ENCODE measurements at regions not wholly inside any gene's neighbourhood (a gene's known extent, or its start where the extent isn't known, plus 50 kb on each side); places are given as distances from the start of the nearest gene placed in this dataset.

DNA sequence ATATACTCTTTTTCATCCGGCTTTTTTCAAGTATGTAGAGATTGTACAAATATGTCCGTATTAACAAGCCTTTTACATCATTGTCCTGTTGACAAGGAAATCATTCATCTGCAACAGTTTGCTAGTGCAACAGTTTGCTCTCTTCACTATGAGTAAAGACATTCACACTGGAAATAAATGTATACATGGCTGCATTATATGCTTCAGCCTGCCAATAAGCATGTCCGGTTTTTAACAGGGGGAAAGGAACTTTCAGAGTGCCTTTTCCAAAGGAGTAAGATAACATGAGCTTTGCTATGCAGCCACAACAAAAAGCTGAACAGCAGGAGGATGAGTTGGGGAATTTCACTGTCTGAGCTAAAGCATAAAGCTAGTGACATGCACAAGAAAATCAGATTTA lies 99.4 kb upstream of the ADTRP start:
- Histone ChIP-seq H2AFZ (ENCODE audit: low read depth, low read length) (peak overlapping the region; percentile 35), H3K9ac (ENCODE audit: insufficient read depth in 1 of 2, low read depth in 2 of 2, low read length in 2 of 2) (no peak overlapping the region), H3K27ac (ENCODE audit: extremely low read depth, low read depth, low read length) (no peak overlapping the region), H3K4me3 (no peak overlapping the region), H3K27me3 (ENCODE audit: control insufficient read depth in 2 of 2, insufficient read depth in 2 of 2, low read length in 2 of 2) (no peaks in the 10 kb centered on the region), H3K4me1 (replicated peaks in 1 of 2; ENCODE audit: control insufficient read depth in 2 of 2, insufficient read depth in 2 of 2, low read length in 2 of 2) (peaks cover 0 to 4% of the 10 kb centered on the region in 2 experiments; a peak in 2 of 5 replicates), H4K20me1 (replicated peaks; ENCODE audit: control insufficient read depth, insufficient read depth, low read length) (no peaks in the 10 kb centered on the region), H3K9me1 (ENCODE audit: control insufficient read depth, insufficient read depth, low read length) (no peaks in the 10 kb centered on the region), H3K4me2 (ENCODE audit: insufficient read depth, low read length) (no peak overlapping the region), H3K36me3 (ENCODE audit: control insufficient read depth, insufficient read depth, low read length) (no peaks in the 10 kb centered on the region), H3K9me3 (replicated peaks; ENCODE audit: control insufficient read depth, insufficient read depth, low read depth, low read length) (peaks cover 11% of the 10 kb centered on the region), H3K79me2 (ENCODE audit: control insufficient read depth, insufficient read depth, low read length) (no peaks in the 10 kb centered on the region)
- BruUV-seq (replicated peaks): no TSS peak
- DNase-seq (ENCODE audit: extremely low read depth in 1 of 4, low spot score in 3 of 4) (no peak), FAIRE-seq (no peak), ATAC-seq (peak; percentile 37; the same call in 1 of the 3 replicates)
- CTCF ChIA-PET (ENCODE audit: low intra/inter-chr PET ratio): no interaction called here
- in situ Hi-C loops (cut with MboI) (no loop called here), intact Hi-C loops (cut with micrococcal nuclease) (no loop called here)
- POLR2A ChIA-PET: interaction anchor here (0.6 to 1.2 kb wide), 5 partner anchors 13 to 214 kb away, joined by 3 to 4 read pairs (median 3); no protein-coding TSS in a partner anchor
- WGBS (ENCODE audit: insufficient coverage, low coverage, missing lambda C conversion rate): 20% methylated on average over 3 of the region's 3 CpGs
- TF ChIP-seq MYC (IDR thresholded peaks at IDR 0.05; ENCODE audit: low read depth, low read length): no peak
- no peak for TF ChIP-seq MYC (CRISPR knock-in tag; IDR thresholded peaks at IDR 0.05; ENCODE audit: borderline replicate concordance, low read depth)
- TF ChIP-seq RCOR1 (IDR thresholded peaks at IDR 0.05; ENCODE audit: borderline replicate concordance in 1 of 2, low read depth in 2 of 2, low read length in 2 of 2): no peak
- TF ChIP-seq ZNF584 (CRISPR knock-in tag; IDR thresholded peaks at IDR 0.05; ENCODE audit: low read depth): no peak
- TF ChIP-seq PHTF2 (CRISPR knock-in tag; IDR thresholded peaks at IDR 0.05): no peak
- TF ChIP-seq ZKSCAN1 (IDR thresholded peaks at IDR 0.05; ENCODE audit: low read depth, low read length): no peak
- TF ChIP-seq, protein P1, sequence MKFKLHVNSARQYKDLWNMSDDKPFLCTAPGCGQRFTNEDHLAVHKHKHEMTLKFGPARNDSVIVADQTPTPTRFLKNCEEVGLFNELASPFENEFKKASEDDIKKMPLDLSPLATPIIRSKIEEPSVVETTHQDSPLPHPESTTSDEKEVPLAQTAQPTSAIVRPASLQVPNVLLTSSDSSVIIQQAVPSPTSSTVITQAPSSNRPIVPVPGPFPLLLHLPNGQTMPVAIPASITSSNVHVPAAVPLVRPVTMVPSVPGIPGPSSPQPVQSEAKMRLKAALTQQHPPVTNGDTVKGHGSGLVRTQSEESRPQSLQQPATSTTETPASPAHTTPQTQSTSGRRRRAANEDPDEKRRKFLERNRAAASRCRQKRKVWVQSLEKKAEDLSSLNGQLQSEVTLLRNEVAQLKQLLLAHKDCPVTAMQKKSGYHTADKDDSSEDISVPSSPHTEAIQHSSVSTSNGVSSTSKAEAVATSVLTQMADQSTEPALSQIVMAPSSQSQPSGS (CRISPR knock-in tag; IDR thresholded peaks at IDR 0.05): no peak
- TF ChIP-seq, protein P2, sequence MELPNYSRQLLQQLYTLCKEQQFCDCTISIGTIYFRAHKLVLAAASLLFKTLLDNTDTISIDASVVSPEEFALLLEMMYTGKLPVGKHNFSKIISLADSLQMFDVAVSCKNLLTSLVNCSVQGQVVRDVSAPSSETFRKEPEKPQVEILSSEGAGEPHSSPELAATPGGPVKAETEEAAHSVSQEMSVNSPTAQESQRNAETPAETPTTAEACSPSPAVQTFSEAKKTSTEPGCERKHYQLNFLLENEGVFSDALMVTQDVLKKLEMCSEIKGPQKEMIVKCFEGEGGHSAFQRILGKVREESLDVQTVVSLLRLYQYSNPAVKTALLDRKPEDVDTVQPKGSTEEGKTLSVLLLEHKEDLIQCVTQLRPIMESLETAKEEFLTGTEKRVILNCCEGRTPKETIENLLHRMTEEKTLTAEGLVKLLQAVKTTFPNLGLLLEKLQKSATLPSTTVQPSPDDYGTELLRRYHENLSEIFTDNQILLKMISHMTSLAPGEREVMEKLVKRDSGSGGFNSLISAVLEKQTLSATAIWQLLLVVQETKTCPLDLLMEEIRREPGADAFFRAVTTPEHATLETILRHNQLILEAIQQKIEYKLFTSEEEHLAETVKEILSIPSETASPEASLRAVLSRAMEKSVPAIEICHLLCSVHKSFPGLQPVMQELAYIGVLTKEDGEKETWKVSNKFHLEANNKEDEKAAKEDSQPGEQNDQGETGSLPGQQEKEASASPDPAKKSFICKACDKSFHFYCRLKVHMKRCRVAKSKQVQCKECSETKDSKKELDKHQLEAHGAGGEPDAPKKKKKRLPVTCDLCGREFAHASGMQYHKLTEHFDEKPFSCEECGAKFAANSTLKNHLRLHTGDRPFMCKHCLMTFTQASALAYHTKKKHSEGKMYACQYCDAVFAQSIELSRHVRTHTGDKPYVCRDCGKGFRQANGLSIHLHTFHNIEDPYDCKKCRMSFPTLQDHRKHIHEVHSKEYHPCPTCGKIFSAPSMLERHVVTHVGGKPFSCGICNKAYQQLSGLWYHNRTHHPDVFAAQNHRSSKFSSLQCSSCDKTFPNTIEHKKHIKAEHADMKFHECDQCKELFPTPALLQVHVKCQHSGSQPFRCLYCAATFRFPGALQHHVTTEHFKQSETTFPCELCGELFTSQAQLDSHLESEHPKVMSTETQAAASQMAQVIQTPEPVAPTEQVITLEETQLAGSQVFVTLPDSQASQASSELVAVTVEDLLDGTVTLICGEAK (IDR thresholded peaks at IDR 0.05): no peak
- TF ChIP-seq, protein P2 (CRISPR knock-in tag; IDR thresholded peaks at IDR 0.05): no peak
- no peak for TF ChIP-seq CCAR2 (IDR thresholded peaks at IDR 0.05; ENCODE audit: low read depth, low read length)
- no peak for TF ChIP-seq STAT5A (IDR thresholded peaks at IDR 0.05; ENCODE audit: borderline replicate concordance, low read length)
- no peak for TF ChIP-seq SNIP1 (IDR thresholded peaks at IDR 0.05; ENCODE audit: low read depth)
- no peak for TF ChIP-seq ZNF239 (CRISPR knock-in tag; IDR thresholded peaks at IDR 0.05)
- TF ChIP-seq NFRKB (IDR thresholded peaks at IDR 0.05; ENCODE audit: low read depth): no peak

Data from K562 (cell line).